ENCODE measurements at regions not wholly inside any gene's neighbourhood (a gene's known extent, or its start where the extent isn't known, plus 50 kb on each side); places are given as distances from the start of the nearest gene placed in this dataset.

- TF ChIP-seq, protein P1, sequence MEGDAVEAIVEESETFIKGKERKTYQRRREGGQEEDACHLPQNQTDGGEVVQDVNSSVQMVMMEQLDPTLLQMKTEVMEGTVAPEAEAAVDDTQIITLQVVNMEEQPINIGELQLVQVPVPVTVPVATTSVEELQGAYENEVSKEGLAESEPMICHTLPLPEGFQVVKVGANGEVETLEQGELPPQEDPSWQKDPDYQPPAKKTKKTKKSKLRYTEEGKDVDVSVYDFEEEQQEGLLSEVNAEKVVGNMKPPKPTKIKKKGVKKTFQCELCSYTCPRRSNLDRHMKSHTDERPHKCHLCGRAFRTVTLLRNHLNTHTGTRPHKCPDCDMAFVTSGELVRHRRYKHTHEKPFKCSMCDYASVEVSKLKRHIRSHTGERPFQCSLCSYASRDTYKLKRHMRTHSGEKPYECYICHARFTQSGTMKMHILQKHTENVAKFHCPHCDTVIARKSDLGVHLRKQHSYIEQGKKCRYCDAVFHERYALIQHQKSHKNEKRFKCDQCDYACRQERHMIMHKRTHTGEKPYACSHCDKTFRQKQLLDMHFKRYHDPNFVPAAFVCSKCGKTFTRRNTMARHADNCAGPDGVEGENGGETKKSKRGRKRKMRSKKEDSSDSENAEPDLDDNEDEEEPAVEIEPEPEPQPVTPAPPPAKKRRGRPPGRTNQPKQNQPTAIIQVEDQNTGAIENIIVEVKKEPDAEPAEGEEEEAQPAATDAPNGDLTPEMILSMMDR (IDR thresholded peaks at IDR 0.05) = no peak
- no peak for TF ChIP-seq ZFX (IDR thresholded peaks at IDR 0.05; ENCODE audit: borderline replicate concordance)
Observed at GRCh38 chr6:47147836-47148344, 105.8 kb upstream of the ADGRF1 start.
